Mesodermal cell (in vitro differentiated cells): ENCODE measurements at regions not wholly inside any gene's neighbourhood (a gene's known extent, or its start where the extent isn't known, plus 50 kb on each side); places are given as distances from the start of the nearest gene placed in this dataset.

Source experiments
- H3K27ac ChIP-seq: 2 replicates; pipeline ENCODE4 v1.7.0; 2013; ENCODE audit warnings: mild to moderate bottlenecking, low read depth, low read length, moderate library complexity; ENCODE audit not compliant: severe bottlenecking
- H3K36me3 ChIP-seq: 2 replicates; pipeline ENCODE4 v1.7.1; 2013; ENCODE audit warnings: mild to moderate bottlenecking, low read length, moderate library complexity; ENCODE audit not compliant: control insufficient read depth, insufficient read depth
- H3K4me1 ChIP-seq: one replicate; pipeline ENCODE4 v1.7.1; 2013; ENCODE audit warnings: mild to moderate bottlenecking, low read length; ENCODE audit not compliant: insufficient read depth, control insufficient read depth, poor library complexity, severe bottlenecking
- H3K4me3 ChIP-seq: 2 replicates; pipeline ENCODE4 v1.7.0; 2013; ENCODE audit warnings: low read length, control low read depth, mild to moderate bottlenecking; ENCODE audit not compliant: insufficient read depth, poor library complexity, severe bottlenecking; ENCODE audit errors: extremely low read depth
- H3K9me3 ChIP-seq: 2 replicates; pipeline ENCODE4 v1.7.1; 2013; ENCODE audit warnings: mild to moderate bottlenecking, low read length, moderate library complexity; ENCODE audit not compliant: control insufficient read depth
- WGBS, 2 experiments: methylation state at CpG; one replicate each; pipeline ENCODE4 v1.1.5; 2013; ENCODE audit warnings: missing lambda C conversion rate in 2 of 2; ENCODE audit not compliant: insufficient coverage in 2 of 2; 5-methylcytosine and 5-hydroxymethylcytosine counted together

DNA sequence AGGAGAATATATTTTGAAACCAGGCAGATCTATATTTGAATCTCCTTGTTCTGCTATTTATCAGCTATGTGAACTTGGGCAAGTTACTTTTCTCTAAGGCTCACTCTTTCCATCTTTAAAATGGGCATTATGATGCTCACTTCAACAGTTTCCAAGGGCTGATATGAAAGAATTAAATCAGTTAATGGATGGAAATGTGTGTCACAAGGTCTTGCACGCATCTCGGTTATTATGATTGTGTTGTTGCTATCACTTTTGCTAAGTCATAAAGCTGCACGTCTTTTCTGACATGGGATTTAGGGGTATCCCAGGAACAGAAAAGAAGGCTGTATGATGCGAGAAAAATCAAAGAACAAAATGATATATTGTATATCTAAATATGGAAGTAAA lies 721.5 kb upstream of the TBX3 start:
- Histone ChIP-seq H3K27ac (no peak overlapping the region), H3K9me3 (no peaks in the 10 kb centered on the region), H3K36me3 (no peaks in the 10 kb centered on the region), H3K4me1 (peaks cover 10% of the 10 kb centered on the region), H3K4me3 (no peak overlapping the region)
- WGBS, 2 experiments, result 100% methylated on average over 1 to 3 of the region's 4 CpGs

DNA sequence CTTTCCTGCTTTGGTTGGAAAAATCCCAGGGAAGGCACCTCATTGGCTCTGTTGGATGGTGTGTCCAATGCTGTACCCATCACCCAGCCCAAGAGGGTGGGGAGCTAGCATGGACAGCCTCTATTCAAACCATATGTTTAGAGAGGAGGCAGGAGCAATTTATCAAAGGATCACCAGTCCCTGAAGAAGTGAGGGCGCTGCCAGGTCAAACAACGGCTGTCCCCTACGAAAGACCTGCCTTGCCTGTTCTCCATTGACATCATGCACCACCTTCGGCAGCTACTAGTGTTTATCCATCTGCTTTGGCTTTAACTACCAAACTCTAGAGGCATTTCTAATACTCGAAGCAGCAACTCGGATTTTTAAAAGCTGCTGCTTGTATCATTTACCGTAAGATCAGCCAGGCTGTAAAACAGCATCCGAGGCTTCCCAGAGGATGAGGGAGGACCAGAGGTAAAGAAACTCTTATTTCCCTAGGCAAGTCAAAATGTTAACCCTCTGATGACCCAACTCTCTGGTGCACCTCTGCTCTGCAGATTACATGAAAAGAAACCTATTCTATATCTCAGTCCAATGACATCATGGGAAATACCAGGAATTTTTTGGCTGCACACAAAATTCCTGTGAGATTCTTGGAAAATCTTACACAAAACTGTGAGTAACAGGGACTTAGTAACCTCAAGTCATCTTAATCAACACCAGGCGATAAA lies 720.9 kb upstream of the TBX3 start:
- Histone ChIP-seq H3K36me3 (no peaks in the 10 kb centered on the region), H3K9me3 (no peaks in the 10 kb centered on the region), H3K27ac (peak overlapping the region; percentile 24), H3K4me3 (no peak overlapping the region), H3K4me1 (peaks cover 12% of the 10 kb centered on the region)
- 85 to 94% methylated on average over 8 of the region's 9 CpGs for WGBS, 2 experiments

DNA sequence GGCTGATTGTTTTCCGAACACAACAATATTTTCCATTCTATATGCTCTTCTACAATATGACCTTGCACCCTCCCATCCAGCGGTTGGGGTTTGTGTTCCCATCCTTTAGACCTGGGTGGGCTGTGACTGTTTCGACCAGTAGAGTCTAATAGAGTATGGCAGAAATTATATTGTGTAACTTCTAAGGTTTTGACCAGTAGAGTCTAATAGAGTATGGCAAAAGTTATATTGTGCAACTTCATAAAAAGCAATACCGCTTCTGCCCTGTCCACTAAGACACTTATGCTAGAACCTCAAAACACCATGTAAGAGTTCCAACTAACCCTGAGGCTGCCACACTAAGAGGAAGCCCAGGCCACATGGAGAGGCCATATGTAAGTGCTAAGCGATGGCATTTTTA lies 719.7 kb upstream of the TBX3 start:
- no peaks in the 10 kb centered on the region for H3K36me3 ChIP-seq
- WGBS, 2 experiments, result 84 to 90% methylated on average over 1 to 3 of the region's 5 CpGs
- H3K4me1 ChIP-seq, result peaks cover 13% of the 10 kb centered on the region
- H3K9me3 ChIP-seq, result no peaks in the 10 kb centered on the region
- no peak overlapping the region for H3K4me3 ChIP-seq
- no peak overlapping the region for H3K27ac ChIP-seq

DNA sequence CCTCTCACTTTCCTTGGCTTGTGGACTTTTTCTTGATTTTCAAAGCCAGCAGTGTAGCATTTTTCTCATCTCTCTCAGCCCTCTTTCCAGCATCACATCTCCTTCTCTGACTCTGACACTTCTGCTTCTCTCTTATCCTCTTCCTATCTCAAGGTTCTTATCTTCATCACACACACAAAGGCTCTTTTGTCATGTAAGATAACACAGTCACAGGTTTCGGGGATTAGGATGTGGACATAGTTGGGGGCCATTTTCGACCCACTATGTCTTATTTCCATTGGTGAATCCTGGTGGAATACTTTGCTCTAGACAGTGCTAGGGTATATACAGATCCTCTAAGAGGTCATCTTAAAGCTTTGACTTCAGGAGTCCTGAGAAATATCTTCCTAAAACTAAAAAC lies 719.3 kb upstream of the TBX3 start:
- H3K27ac ChIP-seq, result no peak overlapping the region
- no peak overlapping the region for H3K4me3 ChIP-seq
- peaks cover 15% of the 10 kb centered on the region for H3K4me1 ChIP-seq
- H3K36me3 ChIP-seq, result no peaks in the 10 kb centered on the region
- H3K9me3 ChIP-seq, result no peaks in the 10 kb centered on the region
- 73 to 80% methylated on average over 1 to 2 of the region's 2 CpGs for WGBS, 2 experiments

DNA sequence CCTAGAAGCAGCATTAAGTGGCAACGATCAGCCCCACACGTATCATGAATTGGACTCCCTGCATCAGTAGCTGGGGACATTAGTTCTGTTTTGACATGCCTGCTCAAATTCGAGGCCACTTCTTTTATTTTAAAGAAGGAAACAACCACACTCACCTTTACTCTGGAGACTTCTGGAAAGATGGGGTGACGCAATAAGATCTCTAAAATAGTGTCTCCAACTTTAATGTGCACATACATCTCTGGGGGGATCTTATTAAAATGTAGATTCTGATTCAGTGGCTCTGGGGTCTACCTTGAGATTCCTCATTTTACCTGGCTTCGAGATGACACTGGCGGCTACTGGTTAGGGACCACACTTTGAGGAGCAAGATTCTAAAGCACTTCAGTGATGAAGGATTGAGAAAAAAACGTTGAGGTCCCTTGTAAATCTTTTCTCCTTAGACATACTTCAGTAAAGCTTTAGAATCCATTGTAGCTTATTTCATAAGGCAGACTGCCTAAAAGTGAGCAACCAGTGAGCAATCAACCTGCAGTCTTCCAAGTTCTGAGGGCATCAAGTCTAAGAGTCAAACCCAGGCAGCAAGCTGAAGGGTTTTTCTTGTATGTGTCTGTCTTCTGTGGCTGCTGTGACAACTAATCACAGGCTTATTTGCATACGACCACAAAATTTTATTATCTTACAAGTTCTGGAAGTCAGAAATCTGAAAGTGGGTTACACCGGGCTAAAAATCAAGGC lies 718.6 kb upstream of the TBX3 start:
- Histone ChIP-seq H3K9me3 (no peaks in the 10 kb centered on the region), H3K27ac (no peak overlapping the region), H3K36me3 (no peaks in the 10 kb centered on the region), H3K4me1 (peaks cover 16% of the 10 kb centered on the region), H3K4me3 (no peak overlapping the region)
- WGBS, 2 experiments, result 90 to 92% methylated on average over 4 to 8 of the region's 9 CpGs

DNA sequence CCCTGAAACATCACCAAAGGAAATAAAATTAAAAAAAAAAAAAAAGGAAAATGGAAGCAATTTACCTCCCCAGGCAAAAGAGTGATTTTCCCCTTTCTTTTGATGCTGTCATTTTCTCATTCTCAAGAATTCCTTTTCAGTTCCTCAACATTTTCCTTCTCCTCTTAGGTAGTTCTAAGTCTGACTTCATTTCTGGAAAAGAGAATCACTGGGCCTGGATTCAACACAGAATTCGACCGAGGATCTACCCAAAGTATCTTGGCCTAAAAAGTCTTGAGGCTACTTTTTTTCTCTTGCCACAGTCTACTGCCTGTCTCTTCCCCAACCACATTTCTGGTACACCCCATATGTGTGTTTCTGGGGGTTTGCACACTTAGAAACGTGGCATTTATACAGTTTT lies 717.8 kb upstream of the TBX3 start:
- H3K4me3 ChIP-seq, result no peak overlapping the region
- no peak overlapping the region for H3K27ac ChIP-seq
- peaks cover 16% of the 10 kb centered on the region for H3K4me1 ChIP-seq
- 80 to 100% methylated on average over 1 of the region's 3 CpGs for WGBS, 2 experiments
- H3K36me3 ChIP-seq, result no peaks in the 10 kb centered on the region
- H3K9me3 ChIP-seq, result peaks cover 3% of the 10 kb centered on the region

DNA sequence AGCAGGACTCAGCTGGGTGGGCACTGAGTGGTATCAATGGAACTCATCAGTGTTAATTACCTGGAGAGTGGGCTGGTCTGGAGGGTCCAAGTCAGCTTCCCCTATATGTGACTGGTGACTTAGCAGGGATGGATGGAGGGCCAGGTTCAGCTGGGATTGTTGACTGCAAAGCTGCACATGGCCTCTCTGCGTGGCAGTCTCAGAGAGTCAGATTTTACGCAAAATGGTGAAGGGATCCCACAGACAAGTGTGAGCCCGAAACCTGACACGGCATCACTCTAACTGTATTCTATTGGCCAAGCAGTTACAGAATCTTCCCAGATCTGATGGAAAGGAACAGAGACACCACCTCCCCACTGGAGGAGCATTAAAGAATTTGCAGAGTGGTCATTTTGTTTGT lies 716.0 kb upstream of the TBX3 start:
- H3K27ac ChIP-seq, result no peak overlapping the region
- WGBS, 2 experiments, result 94 to 100% methylated on average over 2 to 3 of the region's 4 CpGs
- H3K9me3 ChIP-seq, result peaks cover 9% of the 10 kb centered on the region

DNA sequence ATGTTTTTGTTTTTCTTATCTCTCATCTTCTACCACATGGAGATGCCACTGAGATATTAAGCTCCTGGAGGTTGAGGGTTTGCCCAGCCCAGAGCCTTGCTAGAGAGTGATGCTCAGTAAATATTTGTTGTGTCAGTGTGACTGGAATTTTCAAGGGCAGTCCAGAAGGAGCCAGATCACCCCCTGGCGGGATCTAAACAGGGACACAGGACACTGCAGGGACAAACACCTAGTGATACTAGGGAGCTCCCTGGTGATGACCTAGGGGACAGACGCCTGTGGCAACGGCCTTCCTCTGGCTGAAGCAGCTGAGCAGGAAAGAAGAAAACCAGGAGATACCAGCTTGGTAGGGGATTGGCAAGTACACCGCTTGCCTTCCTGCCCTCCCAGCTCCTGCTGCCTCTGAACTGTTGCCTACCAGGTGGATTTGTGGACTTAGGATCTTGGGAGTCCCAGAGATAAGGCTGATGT lies 714.4 kb upstream of the TBX3 start:
- Histone ChIP-seq H3K27ac (no peak overlapping the region), H3K36me3 (no peaks in the 10 kb centered on the region), H3K4me3 (no peak overlapping the region), H3K9me3 (peaks cover 9% of the 10 kb centered on the region), H3K4me1 (peaks cover 7% of the 10 kb centered on the region)
- 73 to 88% methylated on average over 2 to 3 of the region's 4 CpGs for WGBS, 2 experiments

More for the DNA sequence above, 716.0 kb upstream of the TBX3 start:
- no peaks in the 10 kb centered on the region for H3K36me3 ChIP-seq
- H3K4me1 ChIP-seq, result peaks cover 13% of the 10 kb centered on the region
- H3K4me3 ChIP-seq, result no peak overlapping the region

DNA sequence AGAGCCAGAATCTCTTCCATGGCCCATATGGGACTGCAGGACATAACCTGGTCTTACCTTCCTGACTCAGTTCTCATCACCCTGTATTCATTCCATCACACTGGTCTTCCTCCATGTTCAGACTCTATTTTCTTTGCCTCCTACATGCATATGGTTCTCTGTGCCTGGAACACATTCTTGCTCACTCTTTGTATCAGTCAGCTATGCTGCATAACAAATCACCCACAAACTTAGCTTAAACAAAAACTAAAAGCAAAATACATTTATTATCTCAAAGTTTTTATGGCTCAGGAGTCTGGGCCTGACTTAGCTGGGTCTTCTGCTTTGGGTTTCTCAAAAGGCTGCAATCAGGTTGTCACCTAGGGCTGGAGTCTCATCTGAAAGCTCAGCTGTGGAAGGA lies 712.6 kb upstream of the TBX3 start:
- Histone ChIP-seq H3K27ac (no peak overlapping the region), H3K36me3 (no peaks in the 10 kb centered on the region), H3K9me3 (peaks cover 9% of the 10 kb centered on the region), H3K4me3 (no peak overlapping the region), H3K4me1 (peaks cover 7% of the 10 kb centered on the region)

DNA sequence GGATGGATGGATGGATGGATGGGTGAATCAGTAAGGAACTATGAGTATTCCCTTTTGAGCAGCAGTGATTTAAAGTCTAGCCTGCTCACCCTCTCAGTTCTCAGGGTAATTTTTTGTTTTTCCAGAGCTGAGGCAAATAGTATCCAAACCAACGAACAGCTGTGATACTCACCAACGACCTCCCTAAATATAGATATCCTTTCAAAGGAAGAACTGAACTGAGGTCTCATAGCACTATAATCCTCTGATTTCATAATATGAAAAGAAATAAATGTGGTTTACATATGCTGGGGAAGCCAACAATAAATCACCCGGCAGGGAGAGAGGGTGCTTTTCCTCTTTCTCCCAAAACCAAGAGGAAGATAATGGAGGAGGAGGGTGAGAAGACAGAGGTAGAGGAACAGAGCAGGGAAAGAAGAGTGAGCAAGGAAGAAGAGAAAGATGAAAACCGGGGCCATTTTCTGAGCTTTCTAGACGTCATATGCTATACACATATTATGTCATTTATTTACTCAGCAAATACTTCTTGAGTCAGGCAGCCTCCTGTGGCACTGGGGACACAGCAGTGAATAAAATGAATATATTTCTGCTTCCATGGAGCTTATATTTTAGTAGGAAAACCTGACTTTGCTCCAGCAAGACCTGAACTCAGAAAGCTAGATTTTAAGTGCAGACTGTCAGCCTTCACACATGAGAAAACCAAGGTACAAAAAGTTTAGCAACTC lies 710.7 kb upstream of the TBX3 start:
- no peak overlapping the region for H3K4me3 ChIP-seq
- peaks cover 4% of the 10 kb centered on the region for H3K4me1 ChIP-seq
- WGBS, 2 experiments, result 89 to 100% methylated on average over 1 of the region's 5 CpGs
- peaks cover 9% of the 10 kb centered on the region for H3K9me3 ChIP-seq
- no peaks in the 10 kb centered on the region for H3K36me3 ChIP-seq
- no peak overlapping the region for H3K27ac ChIP-seq
